ENCODE measurements at regions not wholly inside any gene's neighbourhood (a gene's known extent, or its start where the extent isn't known, plus 50 kb on each side); places are given as distances from the start of the nearest gene placed in this dataset.

GRCh38 chr13:47508527-47509228 is 492.4 kb downstream of the SUCLA2 start:
- no peak for DNase-seq

GRCh38 chr13:47503475-47503874 is 497.6 kb downstream of the SUCLA2 start:
- no peak for DNase-seq

- DNase-seq = no peak
Measured at GRCh38 chr13:47502166-47502565, 498.9 kb downstream of the SUCLA2 start.

- peak; percentile 82 for DNase-seq
Measured at GRCh38 chr13:47499358-47500150, 501.5 kb downstream of the SUCLA2 start.

- DNase-seq = peak; percentile 90
Measured at GRCh38 chr13:47484548-47484947, 516.5 kb downstream of the SUCLA2 start.

GRCh38 chr13:47481536-47481935 is 519.5 kb downstream of the SUCLA2 start:
- no peak for DNase-seq

- DNase-seq = peak; percentile 67
Measured at GRCh38 chr13:47480951-47481350, 520.1 kb downstream of the SUCLA2 start.

- peak; percentile 94 for DNase-seq
Measured at GRCh38 chr13:47480121-47480520, 521.0 kb downstream of the SUCLA2 start.

GRCh38 chr13:47478985-47479384 is 522.1 kb downstream of the SUCLA2 start:
- no peak for DNase-seq

- DNase-seq = no peak
Measured at GRCh38 chr13:47475441-47475948, 525.6 kb downstream of the SUCLA2 start.

- no peak for DNase-seq
Measured at GRCh38 chr13:47474839-47475238, 526.2 kb downstream of the SUCLA2 start.

GRCh38 chr13:47474326-47474725 is 526.7 kb downstream of the SUCLA2 start:
- DNase-seq = no peak

GRCh38 chr13:47472516-47472915 is 528.6 kb downstream of the SUCLA2 start:
- DNase-seq = no peak

GRCh38 chr13:47463726-47464125 is 537.3 kb downstream of the SUCLA2 start:
- DNase-seq = peak; percentile 87

GRCh38 chr13:47463002-47463401 is 538.1 kb downstream of the SUCLA2 start:
- DNase-seq = no peak

- no peak for DNase-seq
Measured at GRCh38 chr13:47461816-47462215, 539.3 kb downstream of the SUCLA2 start.

- DNase-seq = peak; percentile 54
Measured at GRCh38 chr13:47459512-47459911, 541.6 kb downstream of the SUCLA2 start.

GRCh38 chr13:47457626-47458025 is 543.4 kb downstream of the SUCLA2 start:
- DNase-seq = peak; percentile 92

- peak; percentile 13 for DNase-seq
Measured at GRCh38 chr13:47455626-47456025, 545.4 kb downstream of the SUCLA2 start.

GRCh38 chr13:47454986-47455385 is 546.1 kb downstream of the SUCLA2 start:
- DNase-seq = peak; percentile 38

GRCh38 chr13:47437406-47437805 is 540.6 kb upstream of the HTR2A start:
- DNase-seq = peak; percentile 57

GRCh38 chr13:47433461-47434005 is 536.7 kb upstream of the HTR2A start:
- DNase-seq = no peak

GRCh38 chr13:47426126-47426849 is 529.4 kb upstream of the HTR2A start:
- DNase-seq = peak; percentile 65
